Natural killer cell (primary cell): ENCODE measurements at regions not wholly inside any gene's neighbourhood (a gene's known extent, or its start where the extent isn't known, plus 50 kb on each side); places are given as distances from the start of the nearest gene placed in this dataset.

ENCODE experiments used
- ATAC-seq, 3 donors: fragments of 150-1000 bp in 2 of 3; fragments of 200-7000 bp in 1 of 3; cut with Tn5 transposase; 1 replicate in 1 of 3; 2 replicates in 2 of 3; pipeline ENCODE4 v1.10.0; 2021; ENCODE audit warnings: mild to moderate bottlenecking in 2 of 3, moderate library complexity in 2 of 3
- DNase-seq, 2 donors: peaks; one replicate each; pipeline versions ENCODE4 v3.0.0 to v3.0.0-alpha.2; 2013 to 2021; ENCODE audit warnings: mixed read lengths in 1 of 2
- H3K27ac ChIP-seq: one replicate; pipeline ENCODE4 v1.5.1; 2013; ENCODE audit warnings: mild to moderate bottlenecking, low read length
- H3K27me3 ChIP-seq: one replicate; pipeline ENCODE4 v1.6.1; 2013; ENCODE audit warnings: low read length; ENCODE audit not compliant: control insufficient read depth, insufficient read depth
- H3K36me3 ChIP-seq: one replicate; pipeline ENCODE4 v1.6.1; 2013; ENCODE audit warnings: low read length; ENCODE audit not compliant: control insufficient read depth, insufficient read depth
- H3K4me1 ChIP-seq: one replicate; pipeline ENCODE4 v1.6.1; 2013; ENCODE audit warnings: low read length; ENCODE audit not compliant: control insufficient read depth, insufficient read depth
- H3K4me3 ChIP-seq: one replicate; pipeline ENCODE4 v1.5.1; 2013; ENCODE audit warnings: low read length
- H3K9me3 ChIP-seq: one replicate; pipeline ENCODE4 v1.6.1; 2013; ENCODE audit warnings: low read length; ENCODE audit not compliant: control insufficient read depth, insufficient read depth
- H3K27ac Mint-ChIP-seq, 2 donors: one replicate each; pipeline ENCODE4 v1.8.0; 2022; ENCODE audit warnings: mild to moderate bottlenecking in 2 of 2, mixed read lengths in 2 of 2, moderate library complexity in 1 of 2
- H3K27me3 Mint-ChIP-seq, 2 donors: one replicate each; pipeline ENCODE4 v1.8.0; 2022; ENCODE audit warnings: low read depth in 2 of 2, mixed read lengths in 2 of 2
- H3K36me3 Mint-ChIP-seq: one replicate; pipeline ENCODE4 v1.8.0; 2022; ENCODE audit warnings: mixed read lengths
- H3K4me1 Mint-ChIP-seq, 2 donors: one replicate each; pipeline ENCODE4 v1.8.0; 2022; ENCODE audit warnings: mixed read lengths in 2 of 2
- H3K4me3 Mint-ChIP-seq: one replicate; pipeline ENCODE4 v1.8.0; 2022; ENCODE audit warnings: mild to moderate bottlenecking, moderate library complexity, mixed read lengths
- H3K9me3 Mint-ChIP-seq, 2 donors: one replicate each; pipeline ENCODE4 v1.8.0; 2022; ENCODE audit warnings: mixed read lengths in 2 of 2
- CTCF ChIP-seq: fragments of 200-600 bp; IDR thresholded peaks from one replicate; pipeline ENCODE4 v1.8.0; 2022; ENCODE audit warnings: antibody characterized with exemption
- WGBS: methylation state at CpG from one replicate; pipeline ENCODE4 v1.1.7; 2013; ENCODE audit warnings: missing lambda C conversion rate; ENCODE audit not compliant: insufficient coverage; 5-methylcytosine and 5-hydroxymethylcytosine counted together
- intact Hi-C: fragments of 100-400 bp; cut with micrococcal nuclease; formaldehyde crosslinking; loops from one replicate; pipeline ENCODE4 v1.14.2; 2022

- Mint-ChIP-seq H3K36me3 (no peaks in the 10 kb centered on the region), H3K4me3 (no peak overlapping the region), H3K27ac (no peak overlapping the region), H3K9me3 (peaks cover 0 to 4% of the 10 kb centered on the region in 2 donors), H3K27me3 (no peaks in the 10 kb centered on the region), H3K4me1 (no peaks in the 10 kb centered on the region)
- DNase-seq (no peak), ATAC-seq (no peak)
- Histone ChIP-seq H3K27me3 (no peaks in the 10 kb centered on the region), H3K27ac (no peak overlapping the region), H3K9me3 (no peaks in the 10 kb centered on the region), H3K4me3 (no peak overlapping the region), H3K4me1 (no peaks in the 10 kb centered on the region), H3K36me3 (no peaks in the 10 kb centered on the region)
- intact Hi-C loops = no loop called here
- TF ChIP-seq CTCF = no peak
Measured at GRCh38 chr18:55120896-55121295, 161.6 kb upstream of the CCDC68 start.

GRCh38 chr18:55119434-55119833 lies 160.2 kb upstream of the CCDC68 start:
- DNase-seq = no peak
- no peak overlapping the region for H3K4me3 ChIP-seq
- no peaks in the 10 kb centered on the region for H3K36me3 ChIP-seq
- no peak for ATAC-seq
- TF ChIP-seq CTCF = no peak
- H3K27ac ChIP-seq = no peak overlapping the region
- intact Hi-C loops = no loop called here
- 40% methylated on average over 3 of the region's 6 CpGs for WGBS
- Mint-ChIP-seq H3K27ac (no peak overlapping the region), H3K4me1 (no peaks in the 10 kb centered on the region), H3K4me3 (no peak overlapping the region), H3K9me3 (peaks cover 0 to 4% of the 10 kb centered on the region in 2 donors), H3K27me3 (no peaks in the 10 kb centered on the region), H3K36me3 (no peaks in the 10 kb centered on the region)
- H3K4me1 ChIP-seq = no peaks in the 10 kb centered on the region
- no peaks in the 10 kb centered on the region for H3K9me3 ChIP-seq
- H3K27me3 ChIP-seq = no peaks in the 10 kb centered on the region

GRCh38 chr18:55119016-55119415 lies 159.8 kb upstream of the CCDC68 start:
- H3K27me3 ChIP-seq = no peaks in the 10 kb centered on the region
- DNase-seq = no peak
- no peaks in the 10 kb centered on the region for H3K36me3 ChIP-seq
- no peak overlapping the region for H3K4me3 ChIP-seq
- Mint-ChIP-seq H3K4me1 (no peaks in the 10 kb centered on the region), H3K27ac (no peak overlapping the region), H3K36me3 (no peaks in the 10 kb centered on the region), H3K9me3 (peaks cover 0 to 4% of the 10 kb centered on the region in 2 donors), H3K4me3 (no peak overlapping the region), H3K27me3 (no peaks in the 10 kb centered on the region)
- no peaks in the 10 kb centered on the region for H3K9me3 ChIP-seq
- H3K4me1 ChIP-seq = no peaks in the 10 kb centered on the region
- TF ChIP-seq CTCF = no peak
- intact Hi-C loops = no loop called here
- no peak for ATAC-seq
- H3K27ac ChIP-seq = no peak overlapping the region

GRCh38 chr18:55116863-55117262 lies 157.6 kb upstream of the CCDC68 start:
- Histone ChIP-seq H3K4me1 (no peaks in the 10 kb centered on the region), H3K27me3 (no peaks in the 10 kb centered on the region), H3K4me3 (no peak overlapping the region), H3K27ac (no peak overlapping the region), H3K36me3 (no peaks in the 10 kb centered on the region), H3K9me3 (no peaks in the 10 kb centered on the region)
- H3K27me3 Mint-ChIP-seq = peaks cover 0 to 3% of the 10 kb centered on the region in 2 donors
- TF ChIP-seq CTCF = no peak
- peaks cover 0 to 4% of the 10 kb centered on the region in 2 donors for H3K9me3 Mint-ChIP-seq
- H3K4me3 Mint-ChIP-seq = no peak overlapping the region
- no peak for DNase-seq
- no peak overlapping the region for H3K27ac Mint-ChIP-seq
- intact Hi-C loops = no loop called here
- no peak for ATAC-seq
- 92% methylated on average over 2 of the region's 3 CpGs for WGBS
- H3K36me3 Mint-ChIP-seq = no peaks in the 10 kb centered on the region
- no peaks in the 10 kb centered on the region for H3K4me1 Mint-ChIP-seq
